Panc1 (cell line): ENCODE measurements at regions not wholly inside any gene's neighbourhood (a gene's known extent, or its start where the extent isn't known, plus 50 kb on each side); places are given as distances from the start of the nearest gene placed in this dataset.

ENCODE experiments used
- ATAC-seq: fragments of 200-7000 bp; cut with Tn5 transposase; 2 replicates; pipeline ENCODE4 v1.9.1; 2020; ENCODE audit warnings: mild to moderate bottlenecking, moderate library complexity
- BruUV-seq: library from RNA; stranded (reverse); fragments of 400-500 nt; replicated peaks from 2 replicates; lab custom pipeline; 2021; lab: Mats Ljungman, UMichigan
- CTCF ChIA-PET: fragments of 300-600 bp; sonication (Branson Sonifier 250); formaldehyde crosslinking; loops from one replicate; lab custom pipeline; 2022; ENCODE audit warnings: antibody characterized with exemption; lab: Charles Lee
- POLR2A ChIA-PET: fragments of 300-600 bp; sonication (Branson Sonifier 250); formaldehyde crosslinking; loops from one replicate; lab custom pipeline; 2022; ENCODE audit warnings: antibody characterized with exemption; lab: Charles Lee
- DNase-seq: peaks from one replicate; pipeline ENCODE4 v3.0.0-alpha.2; 2010; ENCODE audit warnings: low read depth, low spot score
- H3K27ac ChIP-seq: 2 replicates; pipeline ENCODE4 v1.5.1; 2011; ENCODE audit warnings: mild to moderate bottlenecking, low read length, inconsistent platforms
- H3K27me3 ChIP-seq: fragments of 200-500 bp; sonication (Bioruptor generic); 2 replicates; pipeline ENCODE4 v1.6.0; 2014; ENCODE audit warnings: low read length, inconsistent platforms; ENCODE audit not compliant: control insufficient read depth, insufficient read depth
- H3K36me3 ChIP-seq: fragments of 200-500 bp; sonication (Bioruptor generic); 2 replicates; pipeline ENCODE4 v1.5.1; 2014; ENCODE audit warnings: inconsistent platforms, mild to moderate bottlenecking, low read length, moderate library complexity; ENCODE audit not compliant: control insufficient read depth, insufficient read depth
- H3K4me1 ChIP-seq: 2 replicates; pipeline ENCODE4 v1.5.1; 2011; ENCODE audit warnings: inconsistent platforms, mild to moderate bottlenecking, low read length, moderate library complexity; ENCODE audit not compliant: control insufficient read depth, insufficient read depth
- H3K4me3 ChIP-seq, 2 experiments: 2 replicates each; pipeline ENCODE4 v1.5.1; 2011 to 2012; ENCODE audit warnings: low read depth in 2 of 2, low read length in 2 of 2, mild to moderate bottlenecking in 2 of 2, inconsistent platforms in 1 of 2, moderate library complexity in 1 of 2
- H3K9me3 ChIP-seq: fragments of 200-500 bp; sonication (Bioruptor generic); 2 replicates; pipeline ENCODE4 v1.5.1; 2014; ENCODE audit warnings: low read depth, mild to moderate bottlenecking, inconsistent platforms, low read length, moderate library complexity; ENCODE audit not compliant: control insufficient read depth, insufficient read depth
- POLR2AphosphoS5 ChIP-seq: IDR thresholded peaks from 2 replicates; pipeline ENCODE4 v1.6.1; 2012; ENCODE audit warnings: mild to moderate bottlenecking, low read depth, low read length, moderate library complexity
- SIN3A ChIP-seq: IDR thresholded peaks from 2 replicates; pipeline ENCODE4 v1.6.1; 2012; ENCODE audit warnings: low read depth, mild to moderate bottlenecking, low read length, moderate library complexity, borderline replicate concordance; ENCODE audit not compliant: insufficient read depth
- TCF7L2 ChIP-seq: IDR thresholded peaks from 2 replicates; pipeline ENCODE4 v1.6.1; 2011; ENCODE audit warnings: mild to moderate bottlenecking, low read depth, low read length, inconsistent platforms
- in situ Hi-C: cut with HindIII; loops from 2 replicates; pipeline ENCODE4 v1.10.0; 2016; ENCODE audit warnings: low sequenced_read_pairs, low pct_unique_long_range_greater_than_20kb
- intact Hi-C: fragments of 100-400 bp; cut with micrococcal nuclease; formaldehyde crosslinking; loops from one replicate; pipeline ENCODE4 v1.10.0; 2022; ENCODE audit not compliant: unreplicated experiment
- TF ChIP-seq, protein P1 (sequence below), 2 experiments: IDR thresholded peaks; 2 replicates each; pipeline ENCODE4 v1.6.1; 2011 to 2012; ENCODE audit warnings: low read depth in 2 of 2, control low read depth in 1 of 2, low read length in 1 of 2, mild to moderate bottlenecking in 1 of 2, moderate library complexity in 1 of 2; ENCODE audit not compliant: insufficient read depth in 1 of 2
- TF ChIP-seq, protein P2 (sequence below): fragments of 450-650 bp; IDR thresholded peaks from 2 replicates; pipeline ENCODE4 v1.5.1; 2017; ENCODE audit warnings: mild to moderate bottlenecking

GRCh38 chr7:41886262-41886900, 183.5 kb upstream of the INHBA start:
- H3K9me3 ChIP-seq, result no peaks in the 10 kb centered on the region
- in situ Hi-C loops (no loop called here), intact Hi-C loops (no loop called here)
- POLR2A ChIA-PET, result no interaction called here
- no peaks in the 10 kb centered on the region for H3K36me3 ChIP-seq
- DNase-seq, result no peak
- no peak for ATAC-seq
- no peak overlapping the region for H3K4me3 ChIP-seq
- no TSS peak for BruUV-seq
- TF ChIP-seq, protein P1, sequence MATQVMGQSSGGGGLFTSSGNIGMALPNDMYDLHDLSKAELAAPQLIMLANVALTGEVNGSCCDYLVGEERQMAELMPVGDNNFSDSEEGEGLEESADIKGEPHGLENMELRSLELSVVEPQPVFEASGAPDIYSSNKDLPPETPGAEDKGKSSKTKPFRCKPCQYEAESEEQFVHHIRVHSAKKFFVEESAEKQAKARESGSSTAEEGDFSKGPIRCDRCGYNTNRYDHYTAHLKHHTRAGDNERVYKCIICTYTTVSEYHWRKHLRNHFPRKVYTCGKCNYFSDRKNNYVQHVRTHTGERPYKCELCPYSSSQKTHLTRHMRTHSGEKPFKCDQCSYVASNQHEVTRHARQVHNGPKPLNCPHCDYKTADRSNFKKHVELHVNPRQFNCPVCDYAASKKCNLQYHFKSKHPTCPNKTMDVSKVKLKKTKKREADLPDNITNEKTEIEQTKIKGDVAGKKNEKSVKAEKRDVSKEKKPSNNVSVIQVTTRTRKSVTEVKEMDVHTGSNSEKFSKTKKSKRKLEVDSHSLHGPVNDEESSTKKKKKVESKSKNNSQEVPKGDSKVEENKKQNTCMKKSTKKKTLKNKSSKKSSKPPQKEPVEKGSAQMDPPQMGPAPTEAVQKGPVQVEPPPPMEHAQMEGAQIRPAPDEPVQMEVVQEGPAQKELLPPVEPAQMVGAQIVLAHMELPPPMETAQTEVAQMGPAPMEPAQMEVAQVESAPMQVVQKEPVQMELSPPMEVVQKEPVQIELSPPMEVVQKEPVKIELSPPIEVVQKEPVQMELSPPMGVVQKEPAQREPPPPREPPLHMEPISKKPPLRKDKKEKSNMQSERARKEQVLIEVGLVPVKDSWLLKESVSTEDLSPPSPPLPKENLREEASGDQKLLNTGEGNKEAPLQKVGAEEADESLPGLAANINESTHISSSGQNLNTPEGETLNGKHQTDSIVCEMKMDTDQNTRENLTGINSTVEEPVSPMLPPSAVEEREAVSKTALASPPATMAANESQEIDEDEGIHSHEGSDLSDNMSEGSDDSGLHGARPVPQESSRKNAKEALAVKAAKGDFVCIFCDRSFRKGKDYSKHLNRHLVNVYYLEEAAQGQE (IDR thresholded peaks at IDR 0.05; ENCODE audit: insufficient read depth in 1 of 2, low read depth in 2 of 2, low read length in 1 of 2), result no peak
- TF ChIP-seq, protein P2, sequence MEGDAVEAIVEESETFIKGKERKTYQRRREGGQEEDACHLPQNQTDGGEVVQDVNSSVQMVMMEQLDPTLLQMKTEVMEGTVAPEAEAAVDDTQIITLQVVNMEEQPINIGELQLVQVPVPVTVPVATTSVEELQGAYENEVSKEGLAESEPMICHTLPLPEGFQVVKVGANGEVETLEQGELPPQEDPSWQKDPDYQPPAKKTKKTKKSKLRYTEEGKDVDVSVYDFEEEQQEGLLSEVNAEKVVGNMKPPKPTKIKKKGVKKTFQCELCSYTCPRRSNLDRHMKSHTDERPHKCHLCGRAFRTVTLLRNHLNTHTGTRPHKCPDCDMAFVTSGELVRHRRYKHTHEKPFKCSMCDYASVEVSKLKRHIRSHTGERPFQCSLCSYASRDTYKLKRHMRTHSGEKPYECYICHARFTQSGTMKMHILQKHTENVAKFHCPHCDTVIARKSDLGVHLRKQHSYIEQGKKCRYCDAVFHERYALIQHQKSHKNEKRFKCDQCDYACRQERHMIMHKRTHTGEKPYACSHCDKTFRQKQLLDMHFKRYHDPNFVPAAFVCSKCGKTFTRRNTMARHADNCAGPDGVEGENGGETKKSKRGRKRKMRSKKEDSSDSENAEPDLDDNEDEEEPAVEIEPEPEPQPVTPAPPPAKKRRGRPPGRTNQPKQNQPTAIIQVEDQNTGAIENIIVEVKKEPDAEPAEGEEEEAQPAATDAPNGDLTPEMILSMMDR, result no peak
- no peak for TF ChIP-seq TCF7L2
- no peak for TF ChIP-seq SIN3A
- TF ChIP-seq POLR2AphosphoS5, result no peak
- no peaks in the 10 kb centered on the region for H3K27me3 ChIP-seq
- CTCF ChIA-PET, result no interaction called here
- no peaks in the 10 kb centered on the region for H3K4me1 ChIP-seq
- no peak overlapping the region for H3K27ac ChIP-seq

GRCh38 chr7:41885748-41886147, 182.9 kb upstream of the INHBA start:
- CTCF ChIA-PET, result no interaction called here
- intact Hi-C loops, result no loop called here
- H3K4me1 ChIP-seq, result no peaks in the 10 kb centered on the region

More at GRCh38 chr7:41885748-41886147, 182.9 kb upstream of the INHBA start:
- ATAC-seq (no peak), DNase-seq (no peak)
- Histone ChIP-seq H3K27ac (no peak overlapping the region), H3K9me3 (no peaks in the 10 kb centered on the region), H3K4me3 (no peak overlapping the region), H3K27me3 (no peaks in the 10 kb centered on the region), H3K36me3 (no peaks in the 10 kb centered on the region)
- in situ Hi-C loops, result no loop called here
- BruUV-seq, result no TSS peak
- TF ChIP-seq, protein P2, result no peak
- TF ChIP-seq SIN3A (no peak), POLR2AphosphoS5 (no peak), TCF7L2 (no peak)
- TF ChIP-seq, protein P1 (IDR thresholded peaks at IDR 0.05; ENCODE audit: insufficient read depth in 1 of 2, low read depth in 2 of 2, low read length in 1 of 2), result no peak
- POLR2A ChIA-PET, result no interaction called here
